HG02938 (cell line): ENCODE measurements at regions not wholly inside any gene's neighbourhood (a gene's known extent, or its start where the extent isn't known, plus 50 kb on each side); places are given as distances from the start of the nearest gene placed in this dataset.
"Not testable (repeated sequence)": the region's sequence is repeated elsewhere in the genome, so short reads cannot be mapped to it uniquely, and the experiment has no call there.

Experiments
- ATAC-seq: cut with Tn5 transposase; IDR thresholded peaks from one replicate; pipeline ENCODE4 v1.9.1; 2021; ENCODE audit warnings: mild to moderate bottlenecking, moderate library complexity; ENCODE audit not compliant: unreplicated experiment

- ATAC-seq, result no peak
Observed at GRCh38 chr7:68823996-68824780, 774.1 kb upstream of the AUTS2 start.

- no peak for ATAC-seq
Observed at GRCh38 chr7:68828575-68828974, 769.7 kb upstream of the AUTS2 start.

- ATAC-seq, result no peak
Observed at GRCh38 chr7:68833422-68833821, 764.9 kb upstream of the AUTS2 start.

GRCh38 chr7:68839014-68839413 is 759.3 kb upstream of the AUTS2 start:
- no peak for ATAC-seq

GRCh38 chr7:68840991-68841390 is 757.3 kb upstream of the AUTS2 start:
- no peak for ATAC-seq

- ATAC-seq, result not testable (repeated sequence)
Observed at GRCh38 chr7:68843985-68844384, 754.3 kb upstream of the AUTS2 start.

GRCh38 chr7:68846811-68847325 is 751.4 kb upstream of the AUTS2 start:
- no peak for ATAC-seq

- no peak for ATAC-seq
Observed at GRCh38 chr7:68853254-68853653, 745.0 kb upstream of the AUTS2 start.

GRCh38 chr7:68857571-68857970 is 740.7 kb upstream of the AUTS2 start:
- no peak for ATAC-seq

- ATAC-seq, result no peak
Observed at GRCh38 chr7:68858497-68858896, 739.8 kb upstream of the AUTS2 start.

GRCh38 chr7:68861171-68861570 is 737.1 kb upstream of the AUTS2 start:
- no peak for ATAC-seq

- no peak for ATAC-seq
Observed at GRCh38 chr7:68862261-68862660, 736.0 kb upstream of the AUTS2 start.

GRCh38 chr7:68862736-68863135 is 735.5 kb upstream of the AUTS2 start:
- no peak for ATAC-seq

- ATAC-seq, result no peak
Observed at GRCh38 chr7:68865351-68866199, 732.7 kb upstream of the AUTS2 start.

- ATAC-seq, result no peak
Observed at GRCh38 chr7:68866200-68866570, 732.1 kb upstream of the AUTS2 start.

- ATAC-seq, result not testable (repeated sequence)
Observed at GRCh38 chr7:68866721-68867120, 731.6 kb upstream of the AUTS2 start.

- no peak for ATAC-seq
Observed at GRCh38 chr7:68868978-68869377, 729.3 kb upstream of the AUTS2 start.

GRCh38 chr7:68873616-68874015 is 724.7 kb upstream of the AUTS2 start:
- ATAC-seq, result no peak

- ATAC-seq, result no peak
Observed at GRCh38 chr7:68875857-68876256, 722.4 kb upstream of the AUTS2 start.

- ATAC-seq, result not testable (repeated sequence)
Observed at GRCh38 chr7:68887116-68887515, 711.2 kb upstream of the AUTS2 start.

GRCh38 chr7:68888971-68889385 is 709.3 kb upstream of the AUTS2 start:
- ATAC-seq, result no peak

GRCh38 chr7:68892236-68892635 is 706.0 kb upstream of the AUTS2 start:
- ATAC-seq, result no peak
